Femur (tissue), 1 donor: ENCODE measurements at regions not wholly inside any gene's neighbourhood (a gene's known extent, or its start where the extent isn't known, plus 50 kb on each side); places are given as distances from the start of the nearest gene placed in this dataset.
"Not testable (repeated sequence)": the region's sequence is repeated elsewhere in the genome, so short reads cannot be mapped to it uniquely, and the experiment has no call there.

ENCODE experiments used
- DNase-seq: peaks from one replicate; pipeline ENCODE4 v3.0.0-alpha.2; 2017

- no peak for DNase-seq
These were observed 485.1 kb downstream of the CSNK1G3 start for GRCh38 chr5:123997064-123997461.

DNA sequence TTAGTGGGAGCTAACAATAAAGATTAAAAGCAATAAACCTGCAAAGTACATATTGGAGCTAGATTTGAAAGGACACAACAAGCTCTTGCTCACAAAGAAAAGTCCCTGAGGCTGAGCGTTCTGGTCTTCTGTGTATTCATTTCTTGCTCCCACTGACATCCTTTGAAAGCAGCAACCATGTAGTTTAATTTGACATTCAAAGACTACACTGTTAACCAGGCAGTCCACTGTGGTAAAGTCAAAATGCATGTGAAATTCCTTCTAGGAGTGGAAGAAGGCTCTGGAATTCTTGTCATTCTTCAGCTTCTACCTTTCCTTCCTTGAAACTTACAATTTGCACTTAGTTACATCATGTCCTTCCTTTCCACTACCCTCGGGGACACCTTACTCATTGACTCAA is 480.7 kb downstream of the CSNK1G3 start:
- no peak for DNase-seq

DNA sequence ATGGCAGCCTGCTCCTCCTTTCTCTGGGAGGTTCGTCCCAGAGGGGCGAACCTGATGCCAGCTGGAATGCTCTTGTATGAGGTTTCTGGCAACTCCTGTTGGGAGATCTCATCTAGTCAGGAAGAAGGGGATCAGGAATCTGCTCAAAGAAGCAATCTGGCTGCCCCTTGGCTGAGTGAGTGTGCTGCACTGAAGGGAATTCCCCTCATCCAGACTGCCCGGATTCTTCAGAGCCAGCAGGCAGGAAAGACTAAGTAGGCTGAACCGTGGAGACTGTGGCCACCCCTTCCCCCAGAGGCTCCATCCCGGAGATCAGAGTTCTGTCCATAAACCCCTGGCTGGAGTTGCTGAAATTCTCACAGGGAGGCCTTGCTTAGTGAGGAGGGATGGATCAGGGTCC is 476.0 kb downstream of the CSNK1G3 start:
- no peak for DNase-seq

DNA sequence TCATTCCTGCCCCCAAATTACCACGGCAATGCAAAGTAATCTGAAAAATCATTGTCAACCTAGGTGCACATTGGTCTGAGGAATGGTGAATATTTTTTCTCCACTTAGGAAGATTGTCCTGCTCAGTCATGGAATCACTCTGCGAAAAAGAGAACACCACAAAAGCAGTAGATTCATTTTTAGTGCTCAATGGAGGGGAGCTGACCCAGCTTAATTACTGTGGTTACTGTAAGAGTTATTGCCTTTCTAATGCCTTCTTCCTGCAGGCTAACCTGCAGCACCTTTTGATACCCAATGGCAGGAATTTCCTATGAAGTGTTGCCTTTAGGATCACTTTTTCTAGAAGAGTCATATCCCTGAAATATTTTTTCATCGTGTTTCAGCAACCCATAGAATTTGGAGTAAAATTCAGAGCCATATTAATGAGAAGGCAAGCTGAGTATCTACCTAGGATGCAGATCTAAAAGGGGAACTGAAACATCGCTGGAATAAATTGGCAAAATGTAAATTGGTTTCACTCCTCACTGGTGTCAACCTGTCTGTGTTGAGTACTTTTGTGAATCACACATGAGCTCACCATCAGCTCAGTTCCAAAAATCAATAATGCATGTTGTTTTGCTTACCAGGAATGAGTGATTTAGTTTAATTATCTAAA is 464.5 kb downstream of the CSNK1G3 start:
- DNase-seq = no peak

- not testable (repeated sequence) for DNase-seq
These were observed 463.5 kb downstream of the CSNK1G3 start for GRCh38 chr5:123975521-123975920.

DNA sequence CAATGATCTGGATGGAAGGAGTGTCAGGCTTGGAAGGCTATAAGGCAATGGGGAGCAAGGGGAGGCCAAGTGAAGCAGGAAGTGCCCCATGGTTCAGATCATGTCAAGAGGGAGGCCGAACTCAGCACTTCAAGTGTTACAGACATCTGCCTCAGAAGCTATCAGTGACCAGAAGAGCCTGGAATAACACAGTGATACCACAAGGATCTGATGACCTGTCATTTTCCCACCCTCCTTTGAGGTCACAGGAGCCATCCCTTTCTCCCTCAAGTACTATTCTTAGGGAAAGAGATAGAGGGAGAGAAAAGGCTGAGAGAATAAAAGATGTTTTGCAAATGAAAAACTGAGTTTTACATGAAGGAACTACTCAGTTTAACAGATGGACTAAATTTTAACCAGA is 454.8 kb downstream of the CSNK1G3 start:
- DNase-seq = no peak

DNA sequence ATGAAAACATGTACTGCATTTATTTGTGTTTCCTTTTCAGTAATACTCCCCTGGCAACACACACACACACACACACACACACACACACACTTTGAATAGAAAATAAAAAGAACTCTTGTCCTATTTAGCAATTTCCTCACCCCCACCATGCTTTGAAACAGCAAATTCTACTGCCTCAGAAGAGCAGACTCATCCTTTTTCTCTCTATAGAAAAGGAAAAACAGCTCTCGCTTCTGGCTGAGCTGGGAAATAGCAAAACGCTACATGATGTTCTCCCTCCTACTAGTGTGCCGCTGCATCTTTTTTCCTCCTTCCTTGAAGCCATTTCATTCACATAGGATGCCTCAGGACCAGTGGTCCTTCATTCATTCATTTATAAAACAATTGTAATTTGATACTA is 453.6 kb downstream of the CSNK1G3 start:
- no peak for DNase-seq

- no peak for DNase-seq
These were observed 452.9 kb downstream of the CSNK1G3 start for GRCh38 chr5:123964884-123965283.

DNA sequence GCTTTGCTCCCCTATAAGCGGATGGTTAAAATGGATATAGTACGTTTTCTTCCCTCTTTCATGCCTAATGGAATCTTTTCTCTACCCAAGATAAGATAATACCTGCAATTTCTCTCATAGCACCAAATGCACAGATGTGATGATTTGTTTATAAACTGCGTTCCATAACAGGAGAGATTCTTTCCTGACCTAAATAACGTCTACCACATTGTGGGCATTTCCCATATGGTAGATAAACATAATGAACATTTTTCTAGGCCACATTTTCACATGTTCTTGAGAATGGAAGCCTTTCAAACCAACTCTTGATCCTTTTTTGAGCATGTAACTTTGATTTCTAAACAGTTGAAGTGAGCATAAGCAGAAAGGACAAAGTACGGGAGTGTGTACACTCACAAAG is 448.5 kb downstream of the CSNK1G3 start:
- no peak for DNase-seq

GRCh38 chr5:123951582-123951977 is 439.6 kb downstream of the CSNK1G3 start:
- no peak for DNase-seq

- DNase-seq = no peak
These were observed 439.0 kb downstream of the CSNK1G3 start for GRCh38 chr5:123950701-123951581.

DNA sequence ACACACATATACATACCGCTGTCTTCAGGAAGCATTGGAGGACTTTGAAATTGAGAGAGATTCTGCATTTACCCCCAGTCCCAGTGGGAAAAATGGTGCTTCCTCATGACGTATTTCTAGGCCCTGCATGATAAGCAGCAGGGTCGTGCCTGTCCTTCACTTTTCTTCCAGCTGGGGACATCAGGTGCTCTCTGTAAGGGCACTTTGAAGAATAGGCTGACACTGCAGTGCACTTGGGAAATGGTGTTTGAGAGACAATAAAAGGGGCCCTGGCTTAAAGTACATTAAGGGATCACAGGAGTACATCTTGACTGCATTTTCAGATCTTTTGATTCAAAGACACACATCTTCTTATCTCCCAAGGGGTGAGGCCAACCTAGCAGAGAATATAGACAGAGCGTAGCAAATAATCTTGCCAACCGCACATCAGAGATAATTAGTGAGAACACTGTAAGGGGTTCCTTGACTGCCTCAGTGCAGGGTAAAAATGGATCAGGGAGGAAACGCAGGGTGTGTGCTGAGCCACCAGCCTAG is 437.9 kb downstream of the CSNK1G3 start:
- DNase-seq = no peak

GRCh38 chr5:123949043-123949804 is 437.2 kb downstream of the CSNK1G3 start:
- DNase-seq = no peak

DNA sequence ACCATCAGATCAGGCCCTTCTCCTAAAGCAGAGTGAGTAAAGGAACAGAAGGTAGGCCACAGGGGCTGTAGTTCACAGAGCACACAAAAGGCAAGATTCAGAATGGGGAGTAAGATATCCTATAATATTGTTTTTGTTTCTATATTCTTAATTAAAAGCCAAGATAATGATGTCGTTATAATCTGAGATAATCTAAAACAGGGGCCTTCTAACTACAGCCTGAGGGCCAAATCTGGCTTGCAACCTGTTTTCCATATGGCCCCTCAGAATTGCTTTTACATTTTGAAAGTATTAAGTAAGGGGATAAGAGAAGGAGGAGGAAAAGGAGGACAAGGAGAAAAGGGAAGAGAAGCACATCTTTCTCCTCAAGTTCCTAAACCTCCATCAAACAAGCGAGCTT is 435.8 kb downstream of the CSNK1G3 start:
- no peak for DNase-seq

DNA sequence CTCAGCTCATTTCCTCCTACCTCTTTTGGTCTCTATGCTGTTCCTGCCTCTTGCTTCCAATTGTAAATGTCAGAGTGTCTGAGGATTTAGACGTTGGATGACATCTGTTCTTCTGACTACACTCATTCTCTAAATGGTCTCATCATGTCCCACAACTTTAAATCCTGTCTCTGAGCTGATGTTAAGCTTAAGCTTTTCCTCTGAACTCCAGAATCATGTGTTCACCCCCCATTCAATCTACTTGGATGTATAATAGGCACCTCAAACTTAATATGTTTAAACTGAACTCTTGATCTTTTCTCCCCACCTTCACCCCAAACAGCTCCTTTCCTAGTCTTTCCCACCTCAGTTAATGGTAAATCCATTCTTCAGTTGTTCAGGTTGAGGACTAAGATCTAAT is 433.6 kb downstream of the CSNK1G3 start:
- DNase-seq = no peak

DNA sequence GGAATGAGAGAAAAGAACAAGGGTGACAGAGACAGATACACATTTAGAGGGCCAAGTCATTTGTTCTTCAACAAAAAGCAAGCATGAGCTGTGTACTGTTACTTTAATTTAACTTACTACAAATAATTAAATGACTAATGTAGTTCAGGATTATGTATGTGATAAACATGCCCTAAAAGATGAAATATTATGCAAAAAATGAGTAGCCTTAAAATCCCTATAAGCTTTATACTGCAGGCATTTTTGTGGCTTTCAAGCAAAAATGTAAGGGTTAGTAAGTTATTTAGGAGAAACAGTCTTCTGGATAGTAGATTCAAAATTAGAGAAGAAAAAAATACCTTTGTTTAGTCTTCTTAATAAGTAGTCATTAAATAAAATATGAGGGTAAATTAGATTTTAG is 431.2 kb downstream of the CSNK1G3 start:
- DNase-seq = no peak

- DNase-seq = no peak
These were observed 428.4 kb downstream of the CSNK1G3 start for GRCh38 chr5:123940416-123940815.

DNA sequence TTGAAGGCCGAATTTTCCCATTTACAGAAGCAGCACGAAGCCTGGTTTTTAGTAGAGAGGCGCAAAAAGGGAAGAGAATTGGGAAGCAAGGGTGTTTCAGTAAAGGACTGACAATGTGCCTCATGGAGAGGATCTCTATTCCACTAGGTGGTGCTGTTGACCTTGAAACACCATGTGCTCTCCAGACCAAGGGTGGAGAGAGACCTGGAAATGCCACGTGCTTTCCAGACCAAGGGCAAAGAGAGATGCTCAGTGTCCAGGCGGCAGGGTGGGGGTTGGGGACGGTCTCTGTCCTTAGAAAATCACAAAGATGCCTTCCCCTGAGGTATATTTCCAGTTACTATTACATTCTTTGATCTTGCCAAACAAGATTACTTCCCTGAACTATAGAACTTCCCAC is 425.3 kb downstream of the CSNK1G3 start:
- no peak for DNase-seq

DNA sequence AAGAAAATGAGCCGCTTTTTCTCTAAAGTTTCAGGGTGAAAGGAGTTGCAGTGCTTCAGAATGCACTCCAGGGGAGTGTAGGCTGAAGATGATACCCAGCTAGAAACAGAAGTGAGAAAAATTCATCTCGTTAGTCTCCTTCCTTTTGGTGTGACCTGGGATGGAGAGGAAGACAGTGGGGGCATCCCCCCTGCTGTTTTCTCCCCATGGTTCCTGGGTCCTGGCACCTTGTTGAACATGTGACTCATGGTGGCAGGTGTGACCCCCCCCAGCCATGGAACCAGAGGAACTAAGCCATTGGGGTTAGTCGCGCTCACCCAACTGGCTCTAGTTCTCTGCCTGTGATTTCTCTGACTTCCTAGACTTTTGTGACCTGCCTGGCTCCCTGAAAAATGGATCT is 424.6 kb downstream of the CSNK1G3 start:
- no peak for DNase-seq

GRCh38 chr5:123933812-123934211 is 421.8 kb downstream of the CSNK1G3 start:
- DNase-seq = not testable (repeated sequence)

- no peak for DNase-seq
These were observed 417.1 kb downstream of the CSNK1G3 start for GRCh38 chr5:123929055-123929474.

DNA sequence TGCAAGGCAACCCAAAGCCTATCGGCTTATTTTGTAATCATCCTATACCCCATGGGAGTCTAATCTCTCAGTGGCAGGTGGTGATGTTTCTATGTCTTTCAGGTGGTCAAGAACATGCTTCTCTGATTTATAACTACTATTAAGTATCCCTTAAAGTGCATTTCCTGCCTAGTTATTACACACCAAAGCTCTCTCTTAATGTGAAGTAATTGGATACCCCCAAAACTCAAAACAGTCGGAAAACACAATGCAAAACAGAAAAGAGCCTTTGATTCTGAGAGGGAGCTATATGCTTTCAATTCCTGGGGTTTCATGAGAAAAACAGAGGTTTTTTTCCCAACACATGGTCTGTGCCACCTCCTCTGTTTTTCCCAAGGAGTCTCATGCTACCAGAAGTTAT is 416.4 kb downstream of the CSNK1G3 start:
- DNase-seq = no peak

DNA sequence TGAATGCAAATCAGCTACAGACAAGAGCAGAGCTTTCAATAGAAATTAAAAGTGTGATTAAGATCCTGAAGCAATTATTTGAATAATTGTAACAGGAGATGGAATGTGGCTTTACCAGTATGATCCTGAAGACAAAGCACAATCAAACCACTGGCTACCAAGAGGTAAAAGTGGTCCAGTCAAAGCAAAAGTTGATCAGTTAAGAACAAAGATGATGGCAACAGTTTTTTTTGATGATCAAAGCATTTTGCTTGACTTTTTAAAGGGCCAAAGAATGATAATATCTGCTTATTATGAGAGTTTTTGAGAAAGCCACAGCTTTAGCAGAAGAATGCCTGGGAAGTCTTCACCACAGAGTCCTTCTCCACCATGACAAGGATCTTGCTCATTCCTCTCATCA is 409.2 kb downstream of the CSNK1G3 start:
- no peak for DNase-seq
